OCI-LY3 (cell line): ENCODE measurements at regions not wholly inside any gene's neighbourhood (a gene's known extent, or its start where the extent isn't known, plus 50 kb on each side); places are given as distances from the start of the nearest gene placed in this dataset.

ENCODE experiments used
- CTCF ChIP-seq: fragments of 200-600, 300-600 bp; sonication (generic); IDR thresholded peaks from 2 replicates; pipeline ENCODE4 v1.5.1; 2014; ENCODE audit warnings: antibody characterized with exemption, low read length, low read depth
- EZH2phosphoT487 ChIP-seq: fragments of 200-600 bp; shearing (Covaris generic); IDR thresholded peaks from 2 replicates; pipeline ENCODE4 v1.6.1; 2018; ENCODE audit warnings: antibody characterized with exemption, mixed run types, low read depth

DNA sequence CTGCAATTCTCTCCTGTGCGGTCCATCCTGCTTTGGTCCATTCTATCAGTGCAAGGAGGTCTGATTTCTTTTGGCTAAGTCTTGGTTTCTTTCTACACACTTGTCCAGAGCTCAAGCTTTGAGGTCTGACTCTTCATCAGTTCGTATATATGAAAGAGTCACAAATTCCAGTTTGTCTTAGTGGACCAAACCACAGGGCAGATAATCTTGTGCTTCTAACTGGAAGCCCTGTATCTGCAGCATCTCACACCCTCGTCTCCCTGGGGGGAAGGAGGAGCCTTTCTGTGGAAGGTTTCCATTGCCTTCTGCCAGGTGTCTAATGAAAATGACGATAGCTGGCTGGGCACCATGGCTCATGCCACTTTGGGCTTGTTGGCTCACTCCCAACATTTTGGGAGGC lies 148.5 kb downstream of the SPP2 start:
- TF ChIP-seq CTCF (no peak), EZH2phosphoT487 (no peak)
